ENCODE measurements at regions not wholly inside any gene's neighbourhood (a gene's known extent, or its start where the extent isn't known, plus 50 kb on each side); places are given as distances from the start of the nearest gene placed in this dataset.

DNA sequence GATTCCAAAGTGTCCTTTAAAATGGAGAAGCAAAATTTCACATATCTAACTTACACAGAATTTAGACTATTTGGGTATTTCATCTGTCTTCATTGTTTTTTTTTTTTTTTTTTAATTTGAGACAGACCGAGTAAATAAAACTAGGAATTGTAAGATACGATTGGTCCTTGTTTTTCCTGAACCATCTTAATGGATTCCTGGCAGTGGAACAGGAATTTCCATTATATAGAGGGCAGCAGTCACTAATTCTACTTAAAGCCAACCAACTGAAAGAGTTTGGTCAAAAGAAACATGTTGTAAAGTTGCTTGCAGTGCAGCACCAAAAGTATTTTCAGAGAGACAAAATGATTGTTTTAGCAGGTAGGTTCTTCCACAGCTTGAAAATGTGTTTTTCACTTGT, 72.5 kb upstream of the HGF start:
- ChIA-PET CTCF (interaction anchor here (1.0 kb wide), 1 partner anchor 342 kb away, joined by 4 read pairs; no protein-coding TSS in a partner anchor), SMC1A (ENCODE audit: uncharacterized antibody, unreplicated experiment) (interaction anchor here (1.0 to 1.2 kb wide), 2 partner anchors 30 to 111 kb away, joined by 3 read pairs; no protein-coding TSS in a partner anchor), POLR2A (no interaction called here), RAD21 (ENCODE audit: unreplicated experiment) (no interaction called here)
- TF ChIP-seq DPF2 (IDR thresholded peaks at IDR 0.05) (no peak), HDAC6 (IDR thresholded peaks at IDR 0.05; ENCODE audit: unreplicated experiment) (no peak)
- no peak for FAIRE-seq
- no peak overlapping the region for H3K9ac ChIP-seq (ENCODE audit: control insufficient read depth, insufficient read depth, low read length)
- no peaks in the 10 kb centered on the region for H3K79me2 ChIP-seq (ENCODE audit: control insufficient read depth, insufficient read depth, low read length)
- no peaks in the 10 kb centered on the region for H3K27me3 ChIP-seq (replicated peaks in 1 of 2; ENCODE audit: control insufficient read depth in 2 of 2, insufficient read depth in 2 of 2, low read length in 1 of 2)
- no peak overlapping the region for H3K27ac ChIP-seq (ENCODE audit: control insufficient read depth, insufficient read depth)
- no peak overlapping the region for H3K4me2 ChIP-seq (ENCODE audit: control insufficient read depth, insufficient read depth)
- DNase-seq (ENCODE audit: low read depth, low spot score): no peak
- no peaks in the 10 kb centered on the region for H4K20me1 ChIP-seq (ENCODE audit: control insufficient read depth, insufficient read depth)
- H3K4me3 ChIP-seq: no peak overlapping the region
- H3K4me1 ChIP-seq (ENCODE audit: control insufficient read depth, insufficient read depth, low read length): peaks cover 14% of the 10 kb centered on the region
- BruUV-seq (replicated peaks): no TSS peak
- peaks cover 2% of the 10 kb centered on the region; the same call in 2 of the 3 replicates for H3K9me3 ChIP-seq (replicated peaks; ENCODE audit: control insufficient read depth, insufficient read depth, low read length)
- no peaks in the 10 kb centered on the region for H3K36me3 ChIP-seq (ENCODE audit: control insufficient read depth in 2 of 2, insufficient read depth in 2 of 2, low read length in 1 of 2)
- intact Hi-C loops (cut with micrococcal nuclease; ENCODE audit: unreplicated experiment): no loop called here
- no peak for ATAC-seq
- in situ Hi-C loops (cut with MboI): no loop called here
- no peak overlapping the region for H2AFZ ChIP-seq (ENCODE audit: control insufficient read depth, low read depth, low read length)
- 0% methylated on average over 1 of the region's 2 CpGs for WGBS (ENCODE audit: insufficient coverage, insufficient replicate concordance, low lambda C conversion rate, missing lambda C conversion rate)

DNA sequence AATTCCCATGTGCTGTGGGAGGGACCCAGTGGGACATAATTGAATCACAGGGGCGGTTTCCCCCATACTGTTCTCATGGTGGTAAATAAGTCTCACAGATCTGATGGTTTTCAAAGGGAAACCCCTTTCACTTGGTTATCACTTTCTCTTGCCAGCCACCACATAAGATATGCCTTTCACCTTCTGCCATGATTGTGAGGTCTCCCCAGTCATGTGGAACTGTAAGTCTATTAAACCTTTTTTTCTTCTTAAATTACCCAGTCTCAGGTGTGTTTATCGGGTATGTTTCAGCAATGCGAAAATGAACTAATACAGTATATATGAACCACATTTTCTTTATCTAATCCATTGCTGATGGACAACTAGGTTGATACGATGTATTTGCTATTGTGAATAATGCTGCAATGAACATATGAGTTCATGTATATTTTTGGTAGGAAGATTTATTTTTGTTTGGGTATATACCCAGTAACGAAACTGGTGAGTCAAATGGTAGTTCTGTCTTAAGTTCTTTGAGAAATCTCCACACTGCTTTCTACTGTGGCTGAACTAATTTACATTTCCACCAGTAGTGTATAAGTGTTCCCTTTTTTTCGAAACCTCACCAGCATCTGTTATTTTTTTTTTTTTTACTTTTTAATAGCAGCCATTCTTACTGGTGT, 70.0 kb upstream of the HGF start:
- no peaks in the 10 kb centered on the region for H4K20me1 ChIP-seq (ENCODE audit: control insufficient read depth, insufficient read depth)
- H3K36me3 ChIP-seq (ENCODE audit: control insufficient read depth in 2 of 2, insufficient read depth in 2 of 2, low read length in 1 of 2): no peaks in the 10 kb centered on the region
- ChIA-PET POLR2A (no interaction called here), RAD21 (ENCODE audit: unreplicated experiment) (no interaction called here), SMC1A (ENCODE audit: uncharacterized antibody, unreplicated experiment) (no interaction called here), CTCF (no interaction called here)
- H3K4me2 ChIP-seq (ENCODE audit: control insufficient read depth, insufficient read depth): no peak overlapping the region; the same call in 1 of the 2 replicates
- H3K4me1 ChIP-seq (ENCODE audit: control insufficient read depth, insufficient read depth, low read length): no peaks in the 10 kb centered on the region
- DNase-seq (ENCODE audit: low read depth, low spot score) (peak; percentile 42), ATAC-seq (peak; percentile 96), FAIRE-seq (peak; percentile 88)
- H3K27me3 ChIP-seq (replicated peaks in 1 of 2; ENCODE audit: control insufficient read depth in 2 of 2, insufficient read depth in 2 of 2, low read length in 1 of 2): no peaks in the 10 kb centered on the region
- no peak overlapping the region for H3K4me3 ChIP-seq
- WGBS (ENCODE audit: insufficient coverage, insufficient replicate concordance, low lambda C conversion rate, missing lambda C conversion rate): 33% methylated on average over 6 of the region's 6 CpGs
- peak overlapping the region; percentile 35; the same call in 1 of the 2 replicates for H3K27ac ChIP-seq (ENCODE audit: control insufficient read depth, insufficient read depth)
- in situ Hi-C loops (cut with MboI): no loop called here
- no peaks in the 10 kb centered on the region for H3K79me2 ChIP-seq (ENCODE audit: control insufficient read depth, insufficient read depth, low read length)
- BruUV-seq (replicated peaks): no TSS peak
- no peak overlapping the region for H2AFZ ChIP-seq (ENCODE audit: control insufficient read depth, low read depth, low read length)
- no peak overlapping the region for H3K9ac ChIP-seq (ENCODE audit: control insufficient read depth, insufficient read depth, low read length)
- peaks cover 2% of the 10 kb centered on the region; the same call in 2 of the 3 replicates for H3K9me3 ChIP-seq (replicated peaks; ENCODE audit: control insufficient read depth, insufficient read depth, low read length)
- intact Hi-C loops (cut with micrococcal nuclease; ENCODE audit: unreplicated experiment): no loop called here
- TF ChIP-seq STAT3 (IDR thresholded peaks at IDR 0.05; ENCODE audit: low read depth, low read length) (no peak), PAX5 (IDR thresholded peaks at IDR 0.05; ENCODE audit: borderline replicate concordance, low read depth, low read length) (no peak), GABPA (IDR thresholded peaks at IDR 0.05; ENCODE audit: low read depth) (no peak), ZNF217 (IDR thresholded peaks at IDR 0.05) (0 out of 2 replicates have a peak, but pooled peaks have one; percentile 16), MYC (IDR thresholded peaks at IDR 0.05; ENCODE audit: insufficient read depth, insufficient read length, insufficient replicate concordance, low read length, severe bottlenecking) (no peak), ZZZ3 (IDR thresholded peaks at IDR 0.05; ENCODE audit: control insufficient read depth, insufficient read length, low read depth) (no peak), FOXM1 (IDR thresholded peaks at IDR 0.05; ENCODE audit: low read depth, low read length) (0 out of 2 replicates have a peak, but pooled peaks have one; percentile 41), ZNF384 (IDR thresholded peaks at IDR 0.05; ENCODE audit: borderline replicate concordance, low read depth, low read length) (no peak), JUNB (IDR thresholded peaks at IDR 0.05) (peak; percentile 65), CBX3 (IDR thresholded peaks at IDR 0.05; ENCODE audit: borderline replicate concordance, low read depth) (no peak), EP300 (IDR thresholded peaks at IDR 0.05; ENCODE audit: borderline replicate concordance in 1 of 2, control insufficient read depth in 1 of 2, low read depth in 2 of 2, low read length in 2 of 2) (no peak), SMAD1 (IDR thresholded peaks at IDR 0.05; ENCODE audit: low read depth, partially characterized antibody) (no peak)
- TF ChIP-seq, protein P1, sequence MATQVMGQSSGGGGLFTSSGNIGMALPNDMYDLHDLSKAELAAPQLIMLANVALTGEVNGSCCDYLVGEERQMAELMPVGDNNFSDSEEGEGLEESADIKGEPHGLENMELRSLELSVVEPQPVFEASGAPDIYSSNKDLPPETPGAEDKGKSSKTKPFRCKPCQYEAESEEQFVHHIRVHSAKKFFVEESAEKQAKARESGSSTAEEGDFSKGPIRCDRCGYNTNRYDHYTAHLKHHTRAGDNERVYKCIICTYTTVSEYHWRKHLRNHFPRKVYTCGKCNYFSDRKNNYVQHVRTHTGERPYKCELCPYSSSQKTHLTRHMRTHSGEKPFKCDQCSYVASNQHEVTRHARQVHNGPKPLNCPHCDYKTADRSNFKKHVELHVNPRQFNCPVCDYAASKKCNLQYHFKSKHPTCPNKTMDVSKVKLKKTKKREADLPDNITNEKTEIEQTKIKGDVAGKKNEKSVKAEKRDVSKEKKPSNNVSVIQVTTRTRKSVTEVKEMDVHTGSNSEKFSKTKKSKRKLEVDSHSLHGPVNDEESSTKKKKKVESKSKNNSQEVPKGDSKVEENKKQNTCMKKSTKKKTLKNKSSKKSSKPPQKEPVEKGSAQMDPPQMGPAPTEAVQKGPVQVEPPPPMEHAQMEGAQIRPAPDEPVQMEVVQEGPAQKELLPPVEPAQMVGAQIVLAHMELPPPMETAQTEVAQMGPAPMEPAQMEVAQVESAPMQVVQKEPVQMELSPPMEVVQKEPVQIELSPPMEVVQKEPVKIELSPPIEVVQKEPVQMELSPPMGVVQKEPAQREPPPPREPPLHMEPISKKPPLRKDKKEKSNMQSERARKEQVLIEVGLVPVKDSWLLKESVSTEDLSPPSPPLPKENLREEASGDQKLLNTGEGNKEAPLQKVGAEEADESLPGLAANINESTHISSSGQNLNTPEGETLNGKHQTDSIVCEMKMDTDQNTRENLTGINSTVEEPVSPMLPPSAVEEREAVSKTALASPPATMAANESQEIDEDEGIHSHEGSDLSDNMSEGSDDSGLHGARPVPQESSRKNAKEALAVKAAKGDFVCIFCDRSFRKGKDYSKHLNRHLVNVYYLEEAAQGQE (IDR thresholded peaks at IDR 0.05; ENCODE audit: low read depth, low read length): no peak

Measured in GM12878 (cell line).